Choroid plexus epithelial cell (primary cell): ENCODE measurements at regions not wholly inside any gene's neighbourhood (a gene's known extent, or its start where the extent isn't known, plus 50 kb on each side); places are given as distances from the start of the nearest gene placed in this dataset.

Experiments
- DNase-seq: peaks from one replicate; pipeline ENCODE4 v3.0.0-alpha.2; 2010; ENCODE audit warnings: low read depth
- H3K4me3 ChIP-seq: 2 replicates; pipeline ENCODE4 v1.5.1; 2011; ENCODE audit warnings: low read depth, mild to moderate bottlenecking, control low read depth, low read length, moderate library complexity
- TF ChIP-seq, protein P1 (sequence below): conservative IDR thresholded peaks from 2 replicates; pipeline ENCODE4 v1.5.1; 2011; ENCODE audit warnings: low read depth, mild to moderate bottlenecking, control low read depth, inconsistent platforms, low read length, moderate library complexity

- H3K4me3 ChIP-seq = no peak overlapping the region
- DNase-seq = no peak
- TF ChIP-seq, protein P1, sequence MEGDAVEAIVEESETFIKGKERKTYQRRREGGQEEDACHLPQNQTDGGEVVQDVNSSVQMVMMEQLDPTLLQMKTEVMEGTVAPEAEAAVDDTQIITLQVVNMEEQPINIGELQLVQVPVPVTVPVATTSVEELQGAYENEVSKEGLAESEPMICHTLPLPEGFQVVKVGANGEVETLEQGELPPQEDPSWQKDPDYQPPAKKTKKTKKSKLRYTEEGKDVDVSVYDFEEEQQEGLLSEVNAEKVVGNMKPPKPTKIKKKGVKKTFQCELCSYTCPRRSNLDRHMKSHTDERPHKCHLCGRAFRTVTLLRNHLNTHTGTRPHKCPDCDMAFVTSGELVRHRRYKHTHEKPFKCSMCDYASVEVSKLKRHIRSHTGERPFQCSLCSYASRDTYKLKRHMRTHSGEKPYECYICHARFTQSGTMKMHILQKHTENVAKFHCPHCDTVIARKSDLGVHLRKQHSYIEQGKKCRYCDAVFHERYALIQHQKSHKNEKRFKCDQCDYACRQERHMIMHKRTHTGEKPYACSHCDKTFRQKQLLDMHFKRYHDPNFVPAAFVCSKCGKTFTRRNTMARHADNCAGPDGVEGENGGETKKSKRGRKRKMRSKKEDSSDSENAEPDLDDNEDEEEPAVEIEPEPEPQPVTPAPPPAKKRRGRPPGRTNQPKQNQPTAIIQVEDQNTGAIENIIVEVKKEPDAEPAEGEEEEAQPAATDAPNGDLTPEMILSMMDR = no peak
Measured at GRCh38 chr20:16940701-16941100, 192.5 kb downstream of the OTOR start.

- TF ChIP-seq, protein P1 = no peak
- H3K4me3 ChIP-seq = no peak overlapping the region
- no peak for DNase-seq
Measured at GRCh38 chr20:16942051-16942450, 193.9 kb downstream of the OTOR start.

DNA sequence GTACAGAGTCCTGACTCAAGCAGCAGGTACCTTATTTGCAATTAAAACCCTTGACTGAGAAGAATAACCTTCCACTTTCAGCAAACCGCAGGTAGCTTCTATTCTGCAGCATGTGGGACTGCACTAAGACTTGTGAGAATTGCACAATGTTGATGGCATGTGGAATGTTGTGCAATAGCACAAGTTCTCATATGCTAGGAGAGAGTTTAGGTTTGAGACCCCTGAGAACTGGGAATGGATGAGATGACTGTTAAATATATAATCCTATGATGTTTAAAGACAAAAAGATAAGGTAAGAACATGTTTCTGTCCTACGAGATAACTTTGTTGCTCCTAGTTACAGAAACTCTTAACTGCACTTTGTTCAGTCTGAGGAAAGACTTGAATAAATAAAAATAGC is 194.6 kb downstream of the OTOR start:
- H3K4me3 ChIP-seq = no peak overlapping the region
- peak; percentile 45 for DNase-seq
- TF ChIP-seq, protein P1 = no peak

DNA sequence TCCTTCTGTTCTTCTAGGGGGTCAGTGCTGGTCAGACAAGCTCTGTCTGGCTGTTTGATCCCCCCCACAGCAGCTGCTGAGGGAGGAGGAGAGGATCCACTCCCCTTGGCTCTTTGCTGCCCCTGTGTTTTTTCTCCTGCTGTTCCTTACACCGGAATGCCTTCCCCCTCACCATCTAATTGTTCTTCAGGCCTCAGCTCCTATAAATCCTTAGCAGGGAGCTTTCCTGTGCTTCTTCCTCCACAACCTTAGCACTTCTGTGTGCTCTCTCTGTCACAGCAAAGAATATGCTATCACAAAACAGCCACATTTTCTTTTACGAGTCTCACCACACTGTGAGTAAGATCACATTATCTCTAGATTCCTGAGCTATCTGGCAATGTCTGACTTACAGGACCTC is 196.6 kb downstream of the OTOR start:
- TF ChIP-seq, protein P1 = no peak
- no peak overlapping the region for H3K4me3 ChIP-seq
- no peak for DNase-seq

- TF ChIP-seq, protein P1 = no peak
- no peak overlapping the region for H3K4me3 ChIP-seq
- DNase-seq = no peak
Measured at GRCh38 chr20:16945619-16946018, 197.5 kb downstream of the OTOR start.

DNA sequence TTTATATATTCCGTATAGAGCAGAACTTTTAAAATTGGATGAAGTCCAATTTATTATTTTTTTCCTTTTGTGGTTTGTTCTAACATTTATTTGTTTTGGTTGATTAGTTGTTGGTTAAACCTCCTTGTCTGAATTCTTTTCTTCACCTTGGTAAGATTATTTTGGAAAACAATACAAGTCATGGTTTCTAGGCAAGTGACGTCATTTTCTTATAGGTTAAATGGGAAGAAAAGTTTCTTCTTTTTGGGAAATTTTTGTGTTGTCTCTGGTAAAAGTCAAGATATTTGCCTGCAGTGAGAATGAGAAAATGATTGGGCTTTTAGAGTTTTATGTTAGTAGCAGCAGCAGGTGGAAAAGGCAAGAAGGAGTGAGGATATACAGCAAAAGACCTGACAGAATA is 197.9 kb downstream of the OTOR start:
- no peak for DNase-seq
- no peak overlapping the region for H3K4me3 ChIP-seq
- TF ChIP-seq, protein P1 = no peak

DNA sequence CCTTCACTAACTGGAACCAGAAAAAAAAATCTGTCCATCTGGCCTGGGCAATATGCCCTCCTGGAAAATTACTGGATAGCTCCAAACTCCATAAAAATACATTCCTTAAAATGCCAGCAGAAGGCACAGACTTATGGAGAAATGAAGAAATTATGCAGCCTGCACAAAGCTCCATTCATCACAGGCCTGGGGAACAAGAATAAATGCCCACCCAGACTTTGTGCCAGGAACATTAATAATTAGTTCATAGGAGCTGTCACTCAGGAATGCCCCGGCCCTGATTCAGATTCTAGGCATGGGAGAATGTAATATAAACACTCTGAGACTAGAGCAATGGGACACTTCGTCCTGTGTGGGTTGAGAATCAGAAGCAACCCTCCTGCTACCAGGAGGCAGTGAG is 199.3 kb downstream of the OTOR start:
- DNase-seq = no peak
- TF ChIP-seq, protein P1 = no peak
- no peak overlapping the region for H3K4me3 ChIP-seq
